NCI-H187 treated with DMSO at 0.1 percent for 48 hours (cell line): ENCODE measurements at regions not wholly inside any gene's neighbourhood (a gene's known extent, or its start where the extent isn't known, plus 50 kb on each side); places are given as distances from the start of the nearest gene placed in this dataset.
"Not testable (repeated sequence)": the region's sequence is repeated elsewhere in the genome, so short reads cannot be mapped to it uniquely, and the experiment has no call there.

Experiments
- DNase-seq: peaks from one replicate; lab custom pipeline; 2025; lab: John Stamatoyannopoulos, UW

- DNase-seq, result no peak
Observed at GRCh38 chr1:60268451-60268850, 194.9 kb upstream of the C1orf87 start.

GRCh38 chr1:60265560-60266535 is 192.3 kb upstream of the C1orf87 start:
- no peak for DNase-seq

- DNase-seq, result no peak
Observed at GRCh38 chr1:60262701-60263100, 189.1 kb upstream of the C1orf87 start.

- DNase-seq, result no peak
Observed at GRCh38 chr1:60257531-60257930, 184.0 kb upstream of the C1orf87 start.

- no peak for DNase-seq
Observed at GRCh38 chr1:60255565-60255964, 182.0 kb upstream of the C1orf87 start.

GRCh38 chr1:60251426-60251825 is 177.9 kb upstream of the C1orf87 start:
- no peak for DNase-seq

GRCh38 chr1:60247467-60247866 is 173.9 kb upstream of the C1orf87 start:
- not testable (repeated sequence) for DNase-seq

- DNase-seq, result no peak
Observed at GRCh38 chr1:60245324-60245723, 171.8 kb upstream of the C1orf87 start.

- DNase-seq, result no peak
Observed at GRCh38 chr1:60244906-60245305, 171.3 kb upstream of the C1orf87 start.

GRCh38 chr1:60235275-60235674 is 161.7 kb upstream of the C1orf87 start:
- DNase-seq, result no peak

- no peak for DNase-seq
Observed at GRCh38 chr1:60234776-60235175, 161.2 kb upstream of the C1orf87 start.

- DNase-seq, result no peak
Observed at GRCh38 chr1:60229821-60230220, 156.3 kb upstream of the C1orf87 start.

- no peak for DNase-seq
Observed at GRCh38 chr1:60228041-60228491, 154.5 kb upstream of the C1orf87 start.

GRCh38 chr1:60227601-60228000 is 154.0 kb upstream of the C1orf87 start:
- DNase-seq, result no peak

GRCh38 chr1:60225486-60225885 is 151.9 kb upstream of the C1orf87 start:
- DNase-seq, result no peak

- no peak for DNase-seq
Observed at GRCh38 chr1:60224523-60224922, 151.0 kb upstream of the C1orf87 start.

GRCh38 chr1:60223158-60223557 is 149.6 kb upstream of the C1orf87 start:
- DNase-seq, result no peak

GRCh38 chr1:60222360-60223115 is 149.0 kb upstream of the C1orf87 start:
- DNase-seq, result no peak

GRCh38 chr1:60213253-60213652 is 139.7 kb upstream of the C1orf87 start:
- DNase-seq, result no peak

- DNase-seq, result no peak
Observed at GRCh38 chr1:60196026-60196425, 122.5 kb upstream of the C1orf87 start.

- DNase-seq, result no peak
Observed at GRCh38 chr1:60185684-60186083, 112.1 kb upstream of the C1orf87 start.

GRCh38 chr1:60184521-60184920 is 111.0 kb upstream of the C1orf87 start:
- DNase-seq, result no peak
